Stimulated activated CD4-positive, alpha-beta T cell treated with anti-CD3 and anti-CD28 coated beads, Interleukin-2, amount 100 ng/mL, for 48 hours (primary cell): ENCODE measurements at regions not wholly inside any gene's neighbourhood (a gene's known extent, or its start where the extent isn't known, plus 50 kb on each side); places are given as distances from the start of the nearest gene placed in this dataset.

Source experiments
- DNase-seq, 2 donors: peaks; one replicate each; pipeline ENCODE4 v3.0.0-alpha.2; 2020

DNA sequence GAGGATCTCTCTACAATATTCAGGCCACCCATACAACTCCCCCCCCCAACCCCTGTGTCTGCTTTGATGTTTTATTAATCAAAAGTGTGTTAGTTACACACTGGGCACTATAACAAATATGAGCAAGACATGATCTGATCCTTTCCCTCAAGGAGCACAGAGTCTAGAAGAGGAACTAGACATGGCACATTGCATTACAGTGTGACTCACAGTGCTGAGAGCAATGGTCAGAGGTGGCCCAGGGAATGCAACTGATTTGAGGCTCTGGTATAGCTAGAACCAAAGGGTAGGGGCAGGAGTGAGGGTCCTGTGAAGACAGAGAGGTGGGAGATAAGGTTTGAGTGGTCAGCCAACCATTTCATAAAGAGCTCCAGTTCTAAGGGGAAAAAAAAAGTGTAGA, 539.2 kb downstream of the ACTL7B start:
- DNase-seq = no peak

DNA sequence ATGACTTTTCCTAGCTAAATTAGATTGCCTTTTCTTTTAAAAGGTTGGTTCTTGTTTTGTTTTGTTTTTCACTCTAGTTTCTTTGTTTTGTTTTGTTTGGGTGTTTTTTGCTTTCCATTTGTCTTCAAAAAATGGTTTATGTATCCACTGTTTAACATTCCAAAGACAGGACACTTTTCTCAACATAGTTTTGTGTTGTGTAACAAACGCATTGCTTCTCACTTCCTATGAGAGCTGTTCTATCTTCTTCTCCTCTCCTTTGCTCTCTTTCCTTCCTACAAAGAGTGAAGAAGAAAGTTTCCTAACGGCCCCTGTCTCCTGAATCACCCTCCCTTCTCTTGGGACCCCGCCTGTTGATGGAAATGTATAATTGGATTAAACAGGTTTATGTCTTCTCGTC, 539.7 kb downstream of the ACTL7B start:
- no peak for DNase-seq

DNA sequence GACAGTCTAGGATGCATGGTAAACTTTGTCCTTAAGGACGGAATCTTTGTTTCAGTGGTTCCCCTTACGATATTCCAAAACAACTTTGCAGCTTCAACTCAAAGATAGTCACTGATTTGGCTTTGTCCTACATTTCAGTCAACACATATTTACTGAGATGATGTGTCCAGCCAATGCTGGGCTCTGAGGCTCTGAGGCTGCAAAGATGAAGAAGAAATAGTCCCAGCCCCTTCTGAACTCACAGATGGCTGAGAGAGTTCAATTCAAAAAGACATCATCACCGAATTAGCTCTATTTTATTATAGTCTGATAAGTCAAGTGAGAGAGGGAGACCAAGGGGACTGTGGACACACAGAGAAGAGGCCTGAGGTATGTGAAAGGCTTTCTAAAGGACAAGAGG, 544.0 kb downstream of the ACTL7B start:
- no peak for DNase-seq

DNA sequence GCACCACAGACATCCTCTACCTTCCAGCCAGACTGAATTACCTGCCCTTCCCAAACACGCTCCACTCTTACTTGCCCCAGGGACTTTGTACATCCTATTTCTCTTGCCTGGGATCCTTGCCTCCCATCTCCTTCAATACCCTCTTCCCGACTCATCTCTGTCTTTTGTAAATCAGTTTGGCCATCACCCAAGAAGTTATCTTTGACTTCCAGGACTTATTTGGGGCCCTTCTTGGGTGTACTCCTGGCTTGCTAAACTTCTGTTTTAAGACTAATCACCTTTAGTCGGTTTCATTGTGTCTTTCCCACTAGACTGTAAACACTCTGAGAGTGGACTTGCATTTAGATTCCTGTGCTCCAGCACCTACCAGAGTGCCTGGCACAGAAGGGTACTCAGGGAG, 545.6 kb downstream of the ACTL7B start:
- DNase-seq = no peak

DNA sequence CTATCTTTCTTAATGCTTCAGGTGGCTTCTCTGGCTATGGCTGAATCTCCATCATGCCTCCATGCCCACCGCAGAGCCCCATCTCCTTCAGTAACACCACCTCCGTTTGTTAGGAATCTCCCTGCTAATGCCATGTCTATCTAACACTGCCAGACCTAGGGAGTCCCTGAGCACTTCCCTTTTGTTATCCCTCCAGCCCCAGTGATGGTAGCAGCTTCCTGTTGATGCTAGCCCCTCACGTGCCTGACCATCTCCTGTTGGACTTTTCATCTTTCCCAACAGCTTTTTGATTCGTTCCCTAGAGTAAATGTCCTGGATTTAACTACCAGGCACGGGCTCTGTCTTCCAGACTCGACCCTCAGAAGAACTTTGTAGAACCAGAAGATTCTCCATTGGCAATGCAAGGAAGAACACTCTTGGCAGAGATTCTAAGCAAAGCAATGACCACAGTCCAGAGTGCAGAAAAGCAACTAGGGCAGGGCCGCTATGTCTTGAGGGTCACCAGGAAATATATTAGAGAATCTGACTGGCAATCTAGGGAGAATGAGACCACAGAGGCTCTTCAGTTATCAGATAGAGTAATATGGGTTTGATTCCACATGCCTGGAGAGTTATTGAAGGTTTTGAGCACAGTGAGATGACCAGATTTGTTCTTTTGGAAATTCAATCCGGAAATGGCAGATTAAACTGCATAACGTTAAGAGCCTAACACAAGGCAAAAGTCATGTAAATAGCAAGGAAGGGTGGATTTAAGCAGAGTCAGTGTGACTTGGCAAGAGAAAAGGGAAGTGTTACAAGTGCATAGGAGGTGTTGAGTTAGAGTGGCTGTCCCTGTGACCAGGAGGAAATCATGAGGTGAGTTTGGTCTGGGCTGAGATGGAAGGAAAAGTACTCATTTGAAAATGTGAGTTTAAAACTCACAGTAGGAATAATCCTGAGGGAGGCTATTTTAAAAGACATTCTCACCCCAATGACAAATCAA, 555.2 kb downstream of the ACTL7B start:
- DNase-seq = no peak

DNA sequence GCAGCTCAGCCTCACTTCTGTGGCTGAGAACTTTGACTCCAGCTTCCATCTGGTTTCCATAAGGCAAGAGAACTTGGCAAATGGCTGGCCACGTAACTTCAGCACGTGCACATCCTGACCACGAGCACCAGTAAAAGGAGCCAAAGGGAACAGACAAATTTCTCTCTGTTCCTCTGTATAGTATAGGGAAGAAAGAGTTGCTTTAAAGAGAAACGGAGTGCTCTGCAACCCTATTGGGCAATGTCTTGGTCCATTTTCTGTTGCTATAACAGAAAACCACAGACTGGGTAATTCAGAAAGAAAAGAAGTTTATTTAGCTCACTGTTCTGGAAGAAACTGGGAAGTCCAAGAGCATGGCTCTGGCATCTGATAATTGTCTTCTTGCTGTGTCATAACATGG, 558.7 kb downstream of the ACTL7B start:
- DNase-seq = no peak

DNA sequence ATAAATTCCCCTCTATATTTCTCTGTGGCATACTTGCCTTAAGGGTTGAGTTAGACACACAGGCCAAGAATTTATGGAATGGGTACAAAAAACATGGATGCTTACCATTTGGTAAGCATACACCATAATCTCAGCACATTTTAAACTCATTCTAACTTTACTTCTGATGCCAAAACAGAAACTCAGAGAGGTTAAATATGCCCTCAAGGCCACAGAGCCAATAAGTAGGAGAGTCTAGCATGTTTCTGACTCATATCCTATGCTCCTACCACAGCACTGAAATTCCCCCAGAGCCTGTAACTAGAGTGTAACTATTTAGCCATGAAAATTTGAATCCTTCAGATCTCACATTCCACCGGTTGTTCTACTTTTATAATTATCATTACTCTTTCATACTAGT, 559.7 kb downstream of the ACTL7B start:
- DNase-seq = no peak

DNA sequence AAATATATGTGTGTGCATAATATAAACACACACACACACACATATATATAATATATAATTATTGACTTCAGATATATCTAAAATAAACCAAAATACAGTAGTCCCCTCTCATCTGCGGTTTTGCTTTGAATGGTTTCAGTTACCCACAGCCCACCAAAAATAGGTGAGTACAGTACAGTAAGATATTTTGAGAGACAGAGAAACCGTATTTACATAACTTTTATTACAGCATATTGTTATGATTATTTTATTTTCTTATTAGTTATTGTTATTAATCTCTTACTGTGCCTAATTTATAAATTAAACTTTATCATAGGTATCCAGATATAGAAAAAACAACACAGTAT, 564.2 kb downstream of the ACTL7B start:
- no peak for DNase-seq

DNA sequence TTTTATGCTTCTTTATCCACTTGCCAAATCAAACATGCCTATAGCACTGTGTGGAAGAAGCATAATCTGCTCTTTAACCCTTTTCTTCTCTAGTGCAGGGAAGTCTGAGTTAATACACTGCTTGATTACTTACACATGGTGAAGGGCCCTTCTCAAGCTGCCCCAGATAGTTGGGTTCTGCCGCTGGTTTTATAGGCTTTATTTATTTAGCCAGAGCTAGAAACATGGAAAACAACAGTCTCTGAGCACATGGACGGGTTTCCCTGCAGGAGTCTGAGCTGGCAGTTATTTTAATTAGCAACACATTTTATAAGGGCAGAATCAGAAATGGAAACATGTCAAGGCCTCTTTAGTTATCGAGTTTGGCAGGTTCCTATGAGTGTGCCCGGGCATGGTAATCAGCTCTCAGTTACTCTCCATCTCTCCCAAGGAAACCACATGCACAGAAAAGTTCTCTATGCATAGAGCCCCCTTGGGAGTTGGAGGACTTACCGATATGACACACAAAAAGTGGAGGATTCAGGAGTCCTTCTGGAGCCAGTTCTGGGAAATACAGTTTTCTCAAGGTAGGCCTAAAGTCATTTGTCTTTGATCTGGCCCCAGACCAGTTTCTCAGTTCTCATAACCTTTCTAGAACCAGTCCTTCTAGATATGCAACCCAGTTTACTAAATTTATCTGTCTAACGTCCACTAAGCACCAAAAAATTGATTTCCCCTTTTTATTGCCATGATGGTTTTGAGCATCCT, 564.8 kb downstream of the ACTL7B start:
- DNase-seq = no peak

DNA sequence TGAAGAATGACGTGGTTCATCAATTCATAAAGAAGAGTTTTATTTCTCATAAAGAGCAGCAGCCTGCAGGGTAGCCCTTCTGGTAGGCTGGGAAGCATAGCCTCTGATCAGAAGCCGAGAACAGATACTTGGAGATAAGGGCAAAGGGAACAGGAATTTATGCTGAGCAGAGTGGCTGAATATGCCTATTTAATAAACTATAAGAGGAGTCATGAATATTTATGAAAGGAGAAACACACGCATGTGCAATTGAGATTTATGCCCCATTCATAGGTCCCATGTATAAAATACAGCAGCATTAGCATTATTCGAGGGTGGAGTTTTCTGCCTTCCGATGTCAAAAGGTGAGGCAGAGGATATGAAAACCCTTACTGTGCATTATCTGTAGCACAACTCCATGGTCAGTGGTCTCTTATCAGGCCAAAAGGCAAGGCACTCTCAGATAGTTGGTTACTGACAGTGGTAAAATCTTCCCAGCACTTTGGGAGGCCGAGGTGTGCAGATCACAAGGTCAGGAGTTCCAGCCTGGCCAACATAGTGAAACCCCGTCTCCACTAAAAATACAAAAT, 569.1 kb downstream of the ACTL7B start:
- no peak for DNase-seq

DNA sequence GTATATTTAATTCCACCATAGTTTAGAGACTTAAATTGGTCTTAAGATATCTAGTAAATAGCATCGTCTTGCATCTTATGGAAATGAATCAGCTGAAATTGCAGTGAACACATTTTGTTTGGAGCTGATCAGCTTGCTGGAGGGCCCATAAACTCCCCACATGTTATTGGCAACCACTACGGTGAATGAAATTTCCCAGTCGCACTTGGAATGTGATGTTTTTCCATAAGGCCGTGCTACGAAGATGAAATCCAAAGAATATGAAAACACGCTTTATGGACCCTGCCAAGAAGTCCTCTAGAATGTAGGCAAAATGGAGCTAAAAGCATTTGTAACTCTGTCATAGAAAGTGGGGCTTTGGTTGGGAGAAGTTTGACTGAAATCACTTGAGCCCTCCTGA, 572.1 kb downstream of the ACTL7B start:
- no peak for DNase-seq

DNA sequence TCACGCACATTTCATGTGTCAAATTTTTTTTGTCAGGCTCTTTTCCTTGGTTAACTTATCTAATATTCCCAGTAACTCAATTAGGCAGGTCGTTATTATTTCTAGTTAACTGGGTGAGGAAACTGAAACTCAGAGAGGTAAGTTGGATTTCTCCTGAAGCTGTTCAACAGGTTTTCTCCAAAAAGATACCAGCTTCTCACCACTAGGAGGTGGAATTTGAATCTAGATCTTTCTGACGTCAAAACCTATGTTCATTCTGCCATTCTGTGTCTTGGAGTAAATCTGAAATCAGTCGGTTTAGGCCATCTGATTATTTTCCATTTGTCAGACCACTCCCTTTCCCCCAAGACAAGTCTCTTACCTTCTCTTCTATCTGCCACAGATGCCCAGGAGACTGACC, 572.9 kb downstream of the ACTL7B start:
- no peak for DNase-seq

DNA sequence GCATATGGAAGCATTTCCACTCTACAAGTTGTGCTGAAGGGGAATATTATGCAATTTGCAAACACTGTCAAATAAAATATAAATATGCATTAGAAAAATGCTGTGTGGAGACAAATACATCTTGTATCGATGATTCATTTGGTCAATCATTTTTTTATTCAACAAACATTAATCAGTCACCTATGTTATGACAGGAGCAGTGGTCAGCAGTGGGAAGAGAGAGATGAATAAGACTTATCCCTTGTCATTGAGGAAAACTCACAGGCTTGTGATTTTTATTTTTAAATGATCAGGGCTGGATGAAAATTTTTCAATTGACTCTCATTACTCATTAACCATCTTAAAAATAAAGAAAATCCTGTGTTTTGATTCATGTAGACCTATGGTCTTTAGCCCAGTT, 574.1 kb downstream of the ACTL7B start:
- no peak for DNase-seq

DNA sequence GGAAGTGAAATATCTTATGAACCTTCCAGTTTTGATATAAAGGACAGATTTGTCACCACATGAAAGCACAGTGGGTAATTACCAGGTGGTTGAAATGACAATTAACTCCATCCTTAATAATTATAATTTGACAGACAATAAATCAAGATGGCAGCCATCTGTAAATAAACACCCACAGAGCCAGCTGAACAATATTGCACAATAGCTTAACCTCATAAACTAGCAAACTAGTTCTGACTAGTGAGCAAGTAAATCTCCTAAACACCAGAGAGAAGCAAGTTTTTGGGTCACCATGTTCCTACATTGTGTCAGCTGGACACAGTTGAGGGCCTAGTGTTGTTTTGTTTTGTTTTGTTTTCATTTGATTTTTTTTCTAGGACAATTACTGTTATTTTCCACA, 577.4 kb downstream of the ACTL7B start:
- DNase-seq = no peak

DNA sequence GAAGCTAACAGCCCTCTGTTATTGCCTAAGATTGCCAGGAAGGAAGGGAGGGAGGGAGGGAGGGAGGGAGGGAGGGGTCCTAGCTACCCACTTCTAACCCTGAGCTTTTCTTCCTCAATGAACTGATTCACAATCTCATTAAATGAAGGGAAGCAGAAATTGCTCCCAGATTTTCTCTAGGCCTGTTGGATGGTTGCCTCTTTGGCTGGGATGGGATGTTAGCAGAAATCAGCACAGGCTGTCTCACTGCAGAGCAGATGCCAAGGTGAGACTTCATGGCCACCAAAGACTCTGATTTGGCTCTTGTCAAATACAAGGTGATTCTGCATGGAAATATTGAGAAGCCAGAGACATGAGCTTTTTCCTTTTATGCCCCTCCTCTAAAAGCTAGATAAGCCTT, 578.6 kb downstream of the ACTL7B start:
- DNase-seq = no peak

DNA sequence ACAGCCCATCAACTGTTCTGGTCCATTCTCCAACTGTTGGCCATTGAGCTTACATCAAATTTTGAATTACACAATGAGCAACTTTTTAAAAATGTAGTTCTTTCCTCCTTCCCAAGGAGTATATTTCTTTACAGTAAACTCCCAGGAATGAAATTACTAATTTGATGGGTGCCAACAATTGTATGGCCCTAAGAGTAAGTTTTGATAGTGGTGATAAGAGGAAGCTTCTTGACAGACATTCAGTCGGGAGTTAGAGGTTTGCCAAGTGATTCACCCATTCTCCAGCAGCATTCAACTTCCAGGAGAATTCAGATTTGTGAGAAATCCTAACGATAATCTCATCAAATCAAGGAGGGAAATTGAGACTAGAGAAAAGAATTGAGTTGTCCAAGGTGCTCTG, 579.9 kb downstream of the ACTL7B start:
- DNase-seq = no peak

DNA sequence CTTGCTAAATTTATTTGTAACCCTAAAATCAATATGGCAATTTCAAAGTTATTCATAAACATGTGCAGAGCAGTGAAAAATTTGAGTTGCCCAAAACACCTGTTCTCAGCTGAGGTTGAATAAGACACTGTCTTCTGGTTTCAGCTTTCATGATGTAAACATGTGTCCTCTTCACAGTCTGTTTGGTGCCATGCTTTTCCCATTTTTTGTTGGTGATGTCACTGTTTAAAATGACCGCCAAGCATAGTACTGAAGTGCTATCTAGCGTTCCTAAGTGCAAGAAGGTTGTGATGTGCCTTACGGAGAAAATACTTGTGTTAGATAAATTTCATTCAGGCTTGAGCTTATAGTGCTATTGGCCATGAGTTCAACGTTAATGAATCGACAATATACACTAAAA, 580.8 kb downstream of the ACTL7B start:
- no peak for DNase-seq

DNA sequence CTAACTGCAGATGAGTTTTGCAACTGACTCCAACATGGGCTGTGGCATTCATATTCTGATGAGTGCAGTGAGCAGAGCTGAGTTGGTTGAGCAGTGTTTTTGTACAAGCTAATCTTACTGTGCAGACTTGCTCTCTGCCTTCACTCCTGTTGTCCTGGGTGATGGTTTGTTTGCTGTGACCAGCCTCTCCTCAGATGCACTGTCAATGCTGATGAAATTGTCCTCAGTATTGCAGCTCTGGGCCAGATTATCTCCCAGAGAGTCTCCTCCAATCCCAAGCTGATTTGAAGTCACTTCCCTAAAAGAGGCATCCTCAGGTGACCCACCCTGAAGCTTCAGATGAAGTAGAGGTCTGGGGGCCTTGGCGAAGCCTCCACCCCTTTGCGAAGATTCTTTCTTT, 581.8 kb downstream of the ACTL7B start:
- DNase-seq = no peak

DNA sequence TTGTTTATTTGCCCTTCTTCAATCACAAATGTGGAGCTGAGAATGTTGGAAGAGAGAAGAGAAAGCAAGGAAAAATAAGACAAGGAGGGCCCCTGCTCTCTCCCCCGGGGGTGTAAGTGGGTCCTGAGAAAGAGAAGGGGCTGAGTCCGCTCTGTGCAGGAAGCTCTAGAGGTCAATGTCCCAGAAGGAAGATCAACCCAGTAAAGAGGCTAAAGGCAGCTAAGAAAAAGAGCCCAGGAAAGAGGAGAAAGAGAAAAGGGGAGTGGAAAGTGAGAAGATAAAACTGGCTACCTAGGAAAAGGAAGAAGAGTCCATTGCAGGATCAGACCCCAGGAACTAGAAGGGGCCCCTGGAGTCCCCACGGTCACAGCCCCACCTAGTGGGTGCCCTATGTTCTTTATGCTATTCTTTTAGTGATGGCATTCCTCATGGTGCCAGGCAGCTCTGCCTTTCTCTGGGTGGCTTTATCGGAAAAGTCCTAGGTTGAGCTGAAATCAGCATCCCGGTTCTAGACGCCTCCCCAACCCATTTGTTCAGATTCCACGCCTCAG, 583.4 kb downstream of the ACTL7B start:
- no peak for DNase-seq

DNA sequence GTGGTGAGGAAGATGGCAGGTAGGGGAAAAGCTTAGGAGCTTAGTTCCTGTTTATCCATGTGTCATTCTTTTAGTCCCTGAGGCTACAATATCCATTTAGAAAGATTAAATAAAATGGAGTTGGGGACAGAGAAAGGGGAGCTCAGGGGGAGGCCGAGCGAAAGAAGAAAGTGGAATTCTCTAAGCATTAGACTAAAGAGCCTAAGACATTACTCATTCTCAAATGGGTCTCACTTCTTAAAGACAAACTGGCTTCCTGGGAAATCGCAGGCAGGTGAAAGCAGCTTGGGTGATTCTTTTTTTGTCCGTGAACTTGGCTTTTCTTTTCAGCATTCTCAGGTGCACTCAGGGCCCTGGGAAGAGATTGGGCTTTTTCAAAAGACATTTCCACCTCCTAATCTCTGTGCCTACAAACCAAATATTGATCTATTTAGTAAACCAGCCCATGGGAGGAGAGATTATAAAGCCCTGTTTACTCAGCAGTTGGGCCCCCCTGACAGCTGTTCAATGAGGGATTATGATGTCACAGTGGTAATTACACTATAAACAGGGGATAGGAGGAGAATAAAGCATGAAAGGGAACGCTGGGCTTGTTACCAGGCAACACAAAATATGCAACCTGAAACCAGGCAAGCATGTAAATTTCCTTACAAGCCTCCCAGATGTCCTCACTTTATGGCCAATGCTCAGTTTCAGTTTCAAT, 584.0 kb downstream of the ACTL7B start:
- DNase-seq = no peak

DNA sequence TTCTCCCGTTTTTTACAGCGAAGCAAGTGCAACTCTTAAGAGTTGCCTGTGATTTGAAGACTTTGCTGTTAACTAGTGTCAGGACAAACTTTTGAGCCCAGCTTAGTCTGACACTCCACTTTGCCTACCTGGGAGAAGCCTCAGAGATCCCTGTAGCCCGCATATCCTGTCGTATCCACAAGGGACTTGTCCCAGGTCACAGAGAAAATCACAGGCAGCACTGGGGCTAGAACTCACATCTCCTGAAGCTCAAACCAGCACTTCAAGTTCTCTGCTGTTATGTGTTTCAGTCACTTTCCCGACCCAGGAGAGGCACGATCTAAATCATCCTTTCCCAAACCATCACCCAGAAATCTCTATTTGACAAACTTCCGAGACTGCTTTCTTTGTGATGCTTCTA, 584.5 kb downstream of the ACTL7B start:
- no peak for DNase-seq

DNA sequence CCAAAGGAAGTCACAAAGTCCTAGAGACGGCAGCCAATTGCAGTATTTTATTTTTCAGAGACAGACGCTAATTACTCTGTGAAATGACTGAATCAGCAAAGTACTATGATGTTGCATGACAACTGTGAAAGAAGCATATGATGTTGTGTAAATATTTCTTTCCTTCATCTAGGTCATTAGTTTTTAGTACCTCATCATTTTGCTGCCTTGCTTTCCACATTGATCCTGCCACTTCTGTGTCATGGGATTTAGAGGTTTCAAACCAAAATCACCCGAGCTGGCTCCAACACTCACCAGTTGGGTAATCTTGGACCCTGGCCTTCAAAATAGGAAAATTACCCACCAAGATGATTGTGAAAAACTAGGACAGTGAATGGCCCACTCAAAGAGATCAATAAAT, 585.2 kb downstream of the ACTL7B start:
- DNase-seq = no peak

DNA sequence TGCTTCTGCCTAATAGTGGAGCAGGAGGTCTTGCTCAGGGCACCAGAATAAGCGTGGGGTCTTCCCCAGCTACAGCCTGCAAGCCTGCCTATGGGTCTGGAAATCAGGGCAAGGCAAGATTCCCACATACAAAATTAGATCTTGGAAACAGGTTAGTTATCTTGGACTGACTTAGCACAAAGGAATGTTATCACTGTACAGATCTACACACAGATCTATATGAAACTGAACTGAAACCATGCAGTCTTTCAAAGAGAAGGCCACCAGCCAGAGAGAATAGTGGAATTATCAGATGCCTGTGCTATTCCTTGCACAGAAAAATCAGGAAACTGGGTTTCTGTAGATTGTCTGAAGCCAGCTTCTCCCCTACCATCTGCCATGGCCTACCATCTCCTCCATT, 585.7 kb downstream of the ACTL7B start:
- no peak for DNase-seq
